ENCODE measurements at regions not wholly inside any gene's neighbourhood (a gene's known extent, or its start where the extent isn't known, plus 50 kb on each side); places are given as distances from the start of the nearest gene placed in this dataset.

DNA sequence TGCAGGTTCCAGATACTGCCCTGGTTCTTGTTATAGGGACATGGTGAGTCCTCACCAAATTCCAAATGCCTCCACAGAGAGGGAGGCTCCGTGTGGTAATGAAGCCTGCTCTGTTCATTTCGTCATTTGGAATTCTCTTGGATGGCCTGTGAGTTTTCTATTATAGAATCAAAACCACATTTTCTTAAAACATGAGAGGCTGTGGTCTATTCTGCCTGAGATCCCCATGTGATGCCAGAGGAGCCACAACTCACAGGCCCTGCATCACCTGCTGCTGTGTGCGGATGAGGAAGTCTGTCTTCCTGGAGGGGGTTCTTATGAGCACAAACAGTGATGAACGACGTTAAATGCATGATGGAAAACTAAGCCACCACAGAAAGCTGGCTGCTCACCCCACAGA lies 264.4 kb downstream of the UQCRFS1 start:
- TF ChIP-seq, protein P1, sequence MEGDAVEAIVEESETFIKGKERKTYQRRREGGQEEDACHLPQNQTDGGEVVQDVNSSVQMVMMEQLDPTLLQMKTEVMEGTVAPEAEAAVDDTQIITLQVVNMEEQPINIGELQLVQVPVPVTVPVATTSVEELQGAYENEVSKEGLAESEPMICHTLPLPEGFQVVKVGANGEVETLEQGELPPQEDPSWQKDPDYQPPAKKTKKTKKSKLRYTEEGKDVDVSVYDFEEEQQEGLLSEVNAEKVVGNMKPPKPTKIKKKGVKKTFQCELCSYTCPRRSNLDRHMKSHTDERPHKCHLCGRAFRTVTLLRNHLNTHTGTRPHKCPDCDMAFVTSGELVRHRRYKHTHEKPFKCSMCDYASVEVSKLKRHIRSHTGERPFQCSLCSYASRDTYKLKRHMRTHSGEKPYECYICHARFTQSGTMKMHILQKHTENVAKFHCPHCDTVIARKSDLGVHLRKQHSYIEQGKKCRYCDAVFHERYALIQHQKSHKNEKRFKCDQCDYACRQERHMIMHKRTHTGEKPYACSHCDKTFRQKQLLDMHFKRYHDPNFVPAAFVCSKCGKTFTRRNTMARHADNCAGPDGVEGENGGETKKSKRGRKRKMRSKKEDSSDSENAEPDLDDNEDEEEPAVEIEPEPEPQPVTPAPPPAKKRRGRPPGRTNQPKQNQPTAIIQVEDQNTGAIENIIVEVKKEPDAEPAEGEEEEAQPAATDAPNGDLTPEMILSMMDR (IDR thresholded peaks at IDR 0.05): no peak
- TF ChIP-seq CHD2 (IDR thresholded peaks at IDR 0.05; ENCODE audit: low read length, partially characterized antibody) (no peak), RNF2 (IDR thresholded peaks at IDR 0.05; ENCODE audit: borderline replicate concordance, low read depth) (no peak), SREBF2 (IDR thresholded peaks at IDR 0.05) (no peak), POLR2A (IDR thresholded peaks at IDR 0.05; ENCODE audit: low read length) (no peak), RFX5 (IDR thresholded peaks at IDR 0.05) (no peak)
- TF ChIP-seq, protein P2, sequence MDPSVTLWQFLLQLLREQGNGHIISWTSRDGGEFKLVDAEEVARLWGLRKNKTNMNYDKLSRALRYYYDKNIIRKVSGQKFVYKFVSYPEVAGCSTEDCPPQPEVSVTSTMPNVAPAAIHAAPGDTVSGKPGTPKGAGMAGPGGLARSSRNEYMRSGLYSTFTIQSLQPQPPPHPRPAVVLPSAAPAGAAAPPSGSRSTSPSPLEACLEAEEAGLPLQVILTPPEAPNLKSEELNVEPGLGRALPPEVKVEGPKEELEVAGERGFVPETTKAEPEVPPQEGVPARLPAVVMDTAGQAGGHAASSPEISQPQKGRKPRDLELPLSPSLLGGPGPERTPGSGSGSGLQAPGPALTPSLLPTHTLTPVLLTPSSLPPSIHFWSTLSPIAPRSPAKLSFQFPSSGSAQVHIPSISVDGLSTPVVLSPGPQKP (IDR thresholded peaks at IDR 0.05; ENCODE audit: low read depth, low read length): no peak
- TF ChIP-seq, protein P3, sequence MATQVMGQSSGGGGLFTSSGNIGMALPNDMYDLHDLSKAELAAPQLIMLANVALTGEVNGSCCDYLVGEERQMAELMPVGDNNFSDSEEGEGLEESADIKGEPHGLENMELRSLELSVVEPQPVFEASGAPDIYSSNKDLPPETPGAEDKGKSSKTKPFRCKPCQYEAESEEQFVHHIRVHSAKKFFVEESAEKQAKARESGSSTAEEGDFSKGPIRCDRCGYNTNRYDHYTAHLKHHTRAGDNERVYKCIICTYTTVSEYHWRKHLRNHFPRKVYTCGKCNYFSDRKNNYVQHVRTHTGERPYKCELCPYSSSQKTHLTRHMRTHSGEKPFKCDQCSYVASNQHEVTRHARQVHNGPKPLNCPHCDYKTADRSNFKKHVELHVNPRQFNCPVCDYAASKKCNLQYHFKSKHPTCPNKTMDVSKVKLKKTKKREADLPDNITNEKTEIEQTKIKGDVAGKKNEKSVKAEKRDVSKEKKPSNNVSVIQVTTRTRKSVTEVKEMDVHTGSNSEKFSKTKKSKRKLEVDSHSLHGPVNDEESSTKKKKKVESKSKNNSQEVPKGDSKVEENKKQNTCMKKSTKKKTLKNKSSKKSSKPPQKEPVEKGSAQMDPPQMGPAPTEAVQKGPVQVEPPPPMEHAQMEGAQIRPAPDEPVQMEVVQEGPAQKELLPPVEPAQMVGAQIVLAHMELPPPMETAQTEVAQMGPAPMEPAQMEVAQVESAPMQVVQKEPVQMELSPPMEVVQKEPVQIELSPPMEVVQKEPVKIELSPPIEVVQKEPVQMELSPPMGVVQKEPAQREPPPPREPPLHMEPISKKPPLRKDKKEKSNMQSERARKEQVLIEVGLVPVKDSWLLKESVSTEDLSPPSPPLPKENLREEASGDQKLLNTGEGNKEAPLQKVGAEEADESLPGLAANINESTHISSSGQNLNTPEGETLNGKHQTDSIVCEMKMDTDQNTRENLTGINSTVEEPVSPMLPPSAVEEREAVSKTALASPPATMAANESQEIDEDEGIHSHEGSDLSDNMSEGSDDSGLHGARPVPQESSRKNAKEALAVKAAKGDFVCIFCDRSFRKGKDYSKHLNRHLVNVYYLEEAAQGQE (IDR thresholded peaks at IDR 0.05): no peak

Measured in A549 (cell line).